Neural progenitor cell (in vitro differentiated cells): ENCODE measurements at regions not wholly inside any gene's neighbourhood (a gene's known extent, or its start where the extent isn't known, plus 50 kb on each side); places are given as distances from the start of the nearest gene placed in this dataset.
A peak's percentile ranks its signal among the peaks of the same experiment; 100 is the strongest.

Experiments
- DNase-seq: peaks from one replicate; pipeline ENCODE4 v3.0.0-alpha.2; 2016; ENCODE audit warnings: low spot score
- H2AFZ ChIP-seq: fragments of 200-600 bp; sonication (generic); replicated peaks from 2 replicates; pipeline ENCODE4 v1.6.1; 2016; ENCODE audit warnings: antibody characterized with exemption
- H3F3A ChIP-seq: fragments of 200-600 bp; sonication (generic); 2 replicates; pipeline ENCODE4 v1.6.1; 2016; ENCODE audit warnings: antibody characterized with exemption, low read depth
- H3K27ac ChIP-seq: fragments of 200-600 bp; sonication (generic); 2 replicates; pipeline ENCODE4 v1.5.1; 2016; ENCODE audit warnings: mild to moderate bottlenecking
- H3K27me3 ChIP-seq: fragments of 200-600 bp; sonication (generic); 2 replicates; pipeline ENCODE4 v1.6.1; 2016; ENCODE audit warnings: mild to moderate bottlenecking, moderate library complexity
- H3K36me3 ChIP-seq: fragments of 200-600 bp; sonication (generic); 2 replicates; pipeline ENCODE4 v1.5.1; 2016
- H3K4me1 ChIP-seq: fragments of 200-600 bp; sonication (generic); 2 replicates; pipeline ENCODE4 v1.6.1; 2016; ENCODE audit warnings: mixed run types
- H3K4me2 ChIP-seq: fragments of 200-600 bp; sonication (generic); 2 replicates; pipeline ENCODE4 v1.6.1; 2016
- H3K4me3 ChIP-seq: fragments of 200-600 bp; sonication (generic); 2 replicates; pipeline ENCODE4 v1.5.1; 2016
- H3K79me2 ChIP-seq: fragments of 200-600 bp; sonication (generic); 2 replicates; pipeline ENCODE4 v1.6.1; 2016; ENCODE audit warnings: low read depth
- H3K9ac ChIP-seq: fragments of 200-600 bp; sonication (generic); 2 replicates; pipeline ENCODE4 v1.6.1; 2016
- H3K9me3 ChIP-seq: fragments of 200-600 bp; sonication (generic); 2 replicates; pipeline ENCODE4 v1.5.1; 2016; ENCODE audit warnings: low read depth
- H4K20me1 ChIP-seq: fragments of 200-600 bp; sonication (generic); 2 replicates; pipeline ENCODE4 v1.6.1; 2016; ENCODE audit warnings: low read depth
- H3K27ac Mint-ChIP-seq: 3 replicates; pipeline ENCODE4 v1.8.0; 2021; ENCODE audit warnings: mixed read lengths
- H3K27me3 Mint-ChIP-seq: 2 replicates; pipeline ENCODE4 v1.8.0; 2022; ENCODE audit warnings: low read depth, mild to moderate bottlenecking, inconsistent platforms, moderate library complexity, mixed read lengths; ENCODE audit not compliant: insufficient read depth
- H3K36me3 Mint-ChIP-seq: 3 replicates; pipeline ENCODE4 v1.8.0; 2021; ENCODE audit warnings: mixed read lengths
- H3K4me1 Mint-ChIP-seq: 3 replicates; pipeline ENCODE4 v1.8.0; 2021; ENCODE audit warnings: mixed read lengths
- H3K4me3 Mint-ChIP-seq: 3 replicates; pipeline ENCODE4 v1.8.0; 2021; ENCODE audit warnings: mild to moderate bottlenecking, moderate library complexity, mixed read lengths
- H3K9me3 Mint-ChIP-seq: 3 replicates; pipeline ENCODE4 v1.8.0; 2020; ENCODE audit warnings: mixed read lengths
- EZH2 ChIP-seq: fragments of 200-600 bp; sonication (generic); IDR thresholded peaks from 2 replicates; pipeline ENCODE4 v1.6.1; 2017; ENCODE audit warnings: antibody characterized with exemption, mild to moderate bottlenecking, moderate library complexity
- EZH2phosphoT487 ChIP-seq: fragments of 200-600 bp; sonication (generic); IDR thresholded peaks from 2 replicates; pipeline ENCODE4 v1.6.1; 2017; ENCODE audit warnings: antibody characterized with exemption
- TF ChIP-seq, protein P1 (sequence below): fragments of 200-600 bp; sonication (generic); IDR thresholded peaks from 2 replicates; pipeline ENCODE4 v1.5.1; 2017; ENCODE audit warnings: antibody characterized with exemption, mild to moderate bottlenecking

GRCh38 chr12:58176296-58176869, 235.0 kb downstream of the ATP23 start:
- Histone ChIP-seq H3K27me3 (peaks cover 8% of the 10 kb centered on the region), H3K79me2 (no peaks in the 10 kb centered on the region), H4K20me1 (no peaks in the 10 kb centered on the region), H3K4me2 (no peak overlapping the region), H3K9ac (no peak overlapping the region), H3K4me1 (no peaks in the 10 kb centered on the region), H2AFZ (no peak overlapping the region), H3F3A (no peaks in the 10 kb centered on the region), H3K4me3 (no peak overlapping the region), H3K27ac (no peak overlapping the region), H3K36me3 (no peaks in the 10 kb centered on the region), H3K9me3 (no peaks in the 10 kb centered on the region)
- no peaks in the 10 kb centered on the region for H3K36me3 Mint-ChIP-seq
- peaks cover 5% of the 10 kb centered on the region for H3K4me1 Mint-ChIP-seq
- no peaks in the 10 kb centered on the region for H3K27me3 Mint-ChIP-seq
- TF ChIP-seq, protein P1, sequence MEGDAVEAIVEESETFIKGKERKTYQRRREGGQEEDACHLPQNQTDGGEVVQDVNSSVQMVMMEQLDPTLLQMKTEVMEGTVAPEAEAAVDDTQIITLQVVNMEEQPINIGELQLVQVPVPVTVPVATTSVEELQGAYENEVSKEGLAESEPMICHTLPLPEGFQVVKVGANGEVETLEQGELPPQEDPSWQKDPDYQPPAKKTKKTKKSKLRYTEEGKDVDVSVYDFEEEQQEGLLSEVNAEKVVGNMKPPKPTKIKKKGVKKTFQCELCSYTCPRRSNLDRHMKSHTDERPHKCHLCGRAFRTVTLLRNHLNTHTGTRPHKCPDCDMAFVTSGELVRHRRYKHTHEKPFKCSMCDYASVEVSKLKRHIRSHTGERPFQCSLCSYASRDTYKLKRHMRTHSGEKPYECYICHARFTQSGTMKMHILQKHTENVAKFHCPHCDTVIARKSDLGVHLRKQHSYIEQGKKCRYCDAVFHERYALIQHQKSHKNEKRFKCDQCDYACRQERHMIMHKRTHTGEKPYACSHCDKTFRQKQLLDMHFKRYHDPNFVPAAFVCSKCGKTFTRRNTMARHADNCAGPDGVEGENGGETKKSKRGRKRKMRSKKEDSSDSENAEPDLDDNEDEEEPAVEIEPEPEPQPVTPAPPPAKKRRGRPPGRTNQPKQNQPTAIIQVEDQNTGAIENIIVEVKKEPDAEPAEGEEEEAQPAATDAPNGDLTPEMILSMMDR = peak; percentile 76
- no peak for TF ChIP-seq EZH2
- H3K9me3 Mint-ChIP-seq = no peaks in the 10 kb centered on the region
- no peak overlapping the region for H3K4me3 Mint-ChIP-seq
- peak; percentile 78 for DNase-seq
- H3K27ac Mint-ChIP-seq = no peak overlapping the region

- Histone ChIP-seq H3K79me2 (no peaks in the 10 kb centered on the region), H3K4me2 (no peak overlapping the region), H2AFZ (no peak overlapping the region), H3K9ac (no peak overlapping the region), H3K9me3 (no peaks in the 10 kb centered on the region), H3K4me3 (no peak overlapping the region), H3K36me3 (no peaks in the 10 kb centered on the region), H3K27me3 (peaks cover 8% of the 10 kb centered on the region), H4K20me1 (no peaks in the 10 kb centered on the region), H3F3A (no peaks in the 10 kb centered on the region), H3K4me1 (no peaks in the 10 kb centered on the region), H3K27ac (no peak overlapping the region)
- DNase-seq = no peak
- Mint-ChIP-seq H3K4me3 (no peak overlapping the region), H3K27me3 (no peaks in the 10 kb centered on the region), H3K36me3 (no peaks in the 10 kb centered on the region), H3K27ac (no peak overlapping the region), H3K4me1 (peaks cover 2% of the 10 kb centered on the region), H3K9me3 (no peaks in the 10 kb centered on the region)
- TF ChIP-seq, protein P1 = no peak
- TF ChIP-seq EZH2phosphoT487 (no peak), EZH2 (no peak)
Observed at GRCh38 chr12:58177366-58177765, 236.0 kb downstream of the ATP23 start.

DNA sequence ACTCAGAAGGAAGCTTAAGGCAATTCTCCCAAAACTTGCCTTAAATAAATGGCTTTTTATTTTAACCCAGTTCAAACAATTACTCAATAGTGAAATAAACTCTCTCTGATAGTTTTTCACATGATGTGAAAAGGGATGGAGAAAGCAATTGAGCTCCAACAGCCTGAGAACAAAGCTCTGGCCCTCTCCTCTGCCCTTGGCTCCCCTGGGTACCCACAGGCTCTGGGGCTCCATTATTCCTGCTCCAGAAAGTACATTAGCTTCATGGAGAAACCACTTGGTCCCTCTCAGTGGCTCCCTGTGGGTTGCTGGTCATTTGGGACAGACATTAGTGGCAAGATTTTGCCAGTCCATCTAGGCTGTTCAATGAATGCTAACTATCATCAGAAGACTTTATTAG, 242.8 kb downstream of the ATP23 start:
- H2AFZ ChIP-seq = no peak overlapping the region
- Mint-ChIP-seq H3K36me3 (no peaks in the 10 kb centered on the region), H3K9me3 (peaks cover 4% of the 10 kb centered on the region), H3K27ac (no peak overlapping the region), H3K27me3 (no peaks in the 10 kb centered on the region), H3K4me3 (no peak overlapping the region), H3K4me1 (peaks cover 3% of the 10 kb centered on the region)
- H3K4me2 ChIP-seq = no peak overlapping the region
- peaks cover 11% of the 10 kb centered on the region for H3K4me1 ChIP-seq
- H3K79me2 ChIP-seq = no peaks in the 10 kb centered on the region
- TF ChIP-seq, protein P1 = no peak
- TF ChIP-seq EZH2phosphoT487 (no peak), EZH2 (no peak)
- H3K27me3 ChIP-seq = no peaks in the 10 kb centered on the region
- no peak overlapping the region for H3K27ac ChIP-seq
- no peak overlapping the region for H3K9ac ChIP-seq
- H3F3A ChIP-seq = peaks cover 12% of the 10 kb centered on the region
- H3K4me3 ChIP-seq = no peak overlapping the region
- no peak for DNase-seq
- H3K9me3 ChIP-seq = no peaks in the 10 kb centered on the region
- no peaks in the 10 kb centered on the region for H3K36me3 ChIP-seq
- no peaks in the 10 kb centered on the region for H4K20me1 ChIP-seq
